GM12892 (cell line): ENCODE measurements at regions not wholly inside any gene's neighbourhood (a gene's known extent, or its start where the extent isn't known, plus 50 kb on each side); places are given as distances from the start of the nearest gene placed in this dataset.

Source experiments
- DNase-seq: peaks from one replicate; pipeline ENCODE4 v3.0.0; 2011; ENCODE audit not compliant: insufficient read length
- FAIRE-seq: peaks from 2 replicates; lab custom pipeline; 2011; peaks lifted over from hg19 to GRCh38; lab: Jason Lieb, UNC
- POLR2A ChIP-seq: IDR thresholded peaks from 2 replicates; pipeline ENCODE4 v1.6.1; 2011; ENCODE audit warnings: low read depth, low read length, control low read depth
- POLR2AphosphoS5 ChIP-seq: IDR thresholded peaks from 2 replicates; pipeline ENCODE4 v1.6.1; 2011; ENCODE audit warnings: low read depth, low read length, control low read depth
- TAF1 ChIP-seq: IDR thresholded peaks from 2 replicates; pipeline ENCODE4 v1.6.1; 2011; ENCODE audit warnings: low read depth, mild to moderate bottlenecking, control low read depth, low read length, borderline replicate concordance

DNA sequence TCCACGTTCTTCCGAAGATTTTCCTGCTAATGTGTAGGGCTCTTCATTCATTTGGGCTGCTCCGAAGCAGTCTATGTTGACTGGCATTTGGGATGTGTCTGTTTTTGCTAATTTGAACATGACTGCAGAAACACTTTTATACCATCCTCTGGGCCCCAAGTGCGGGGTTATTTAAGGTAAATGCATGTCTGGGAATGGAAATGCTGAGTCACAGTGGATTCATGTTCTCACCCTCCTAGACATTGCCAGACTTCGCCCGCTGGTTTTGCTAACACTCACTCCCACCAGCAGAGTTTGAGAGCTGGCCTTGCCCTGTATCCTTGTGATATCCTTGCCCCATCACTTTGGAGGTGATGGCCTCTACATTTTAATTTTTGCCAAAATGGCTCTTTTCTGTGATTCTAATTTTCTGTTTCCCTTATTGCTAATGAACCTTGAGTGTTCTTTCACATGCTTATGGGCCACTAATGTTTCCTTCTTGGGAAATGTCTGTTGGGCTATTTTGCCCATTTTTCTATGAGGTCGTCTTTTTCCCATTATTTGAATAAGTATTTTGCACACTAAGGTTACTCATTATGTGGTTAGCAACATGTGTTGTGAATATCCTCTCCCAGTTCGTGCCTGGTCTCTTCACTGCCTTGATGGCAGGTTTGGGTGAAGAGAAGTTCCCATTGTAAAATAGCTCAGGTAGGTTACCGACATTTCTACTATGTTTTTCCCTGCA, 204.1 kb downstream of the GLI2 start:
- no peak for TF ChIP-seq POLR2A
- no peak for TF ChIP-seq POLR2AphosphoS5
- no peak for TF ChIP-seq TAF1
- DNase-seq (no peak), FAIRE-seq (no peak)

DNA sequence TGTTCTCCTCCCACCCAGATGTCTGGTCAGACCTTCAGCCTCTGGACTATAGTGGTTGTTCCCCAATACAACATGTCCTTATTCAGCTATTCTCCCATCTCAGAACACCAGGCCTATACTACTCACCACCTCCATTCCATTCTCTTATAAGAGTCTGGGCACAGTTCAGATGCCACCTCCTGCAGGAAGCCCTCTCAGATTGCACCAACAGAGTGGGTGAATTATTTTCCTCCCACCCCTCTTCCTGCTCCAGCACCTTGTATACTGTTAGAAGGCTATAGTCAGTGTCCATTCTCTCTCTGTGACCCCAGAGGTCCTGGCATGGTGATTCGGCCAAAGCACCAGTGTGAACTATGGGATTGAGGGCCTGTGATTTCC, 204.6 kb downstream of the GLI2 start:
- TF ChIP-seq TAF1 (no peak), POLR2AphosphoS5 (no peak), POLR2A (no peak)
- FAIRE-seq (no peak), DNase-seq (no peak)

DNA sequence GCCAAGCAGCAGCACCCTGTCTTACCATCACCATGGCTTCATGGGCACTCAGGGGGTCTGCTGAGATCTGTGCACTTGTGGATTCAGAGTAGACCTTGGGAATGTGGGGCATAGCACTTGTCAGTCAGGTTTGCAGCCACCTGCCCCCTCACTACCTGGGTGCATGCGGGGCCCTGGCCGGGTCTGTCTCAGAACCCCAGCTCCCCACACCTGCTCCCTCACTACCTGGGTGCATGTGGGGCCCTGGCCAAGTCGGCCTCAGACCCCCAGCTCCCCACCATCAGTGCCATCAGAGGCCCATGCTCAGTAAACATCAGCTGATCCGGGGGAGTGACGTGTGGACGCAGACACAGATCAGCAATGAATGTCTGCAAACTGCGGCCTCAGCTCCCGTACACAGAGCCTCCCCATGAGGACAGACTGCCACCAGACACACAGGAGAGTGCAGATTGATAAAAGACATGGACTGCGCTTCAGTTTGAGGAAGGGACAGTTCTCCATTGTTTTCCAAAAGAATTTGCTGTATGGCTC, 205.1 kb downstream of the GLI2 start:
- TF ChIP-seq POLR2A (no peak), POLR2AphosphoS5 (no peak), TAF1 (no peak)
- no peak for FAIRE-seq
- DNase-seq, result no peak

DNA sequence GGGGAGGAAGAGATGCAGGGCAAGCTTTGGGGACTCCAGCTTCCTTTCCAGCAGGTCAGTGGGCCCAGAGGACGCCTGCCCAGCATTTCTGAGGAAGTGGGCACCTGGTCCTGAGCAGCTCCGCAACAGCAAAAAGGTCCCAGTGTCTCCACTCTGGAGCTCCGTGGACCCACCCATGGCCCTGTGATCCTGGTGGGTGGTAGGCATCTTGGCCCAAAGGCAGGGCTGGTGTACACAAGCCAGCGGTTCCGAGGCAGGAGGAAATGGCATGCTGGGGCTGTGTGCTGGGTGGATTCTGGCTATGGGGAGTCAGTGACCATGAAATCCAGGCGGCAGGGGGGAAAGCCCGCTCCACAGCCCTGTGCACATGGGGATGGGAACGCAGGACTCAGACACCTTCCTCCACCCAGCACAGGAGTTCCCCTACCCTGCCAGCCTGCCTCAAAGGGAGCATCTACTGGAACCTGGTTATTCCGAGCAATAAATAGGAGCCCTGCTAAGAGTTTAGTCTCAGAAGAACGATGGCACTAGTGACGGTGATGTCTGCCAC, 206.0 kb downstream of the GLI2 start:
- TF ChIP-seq POLR2A, result no peak
- TF ChIP-seq TAF1, result no peak
- TF ChIP-seq POLR2AphosphoS5, result no peak
- FAIRE-seq (no peak), DNase-seq (no peak)

DNA sequence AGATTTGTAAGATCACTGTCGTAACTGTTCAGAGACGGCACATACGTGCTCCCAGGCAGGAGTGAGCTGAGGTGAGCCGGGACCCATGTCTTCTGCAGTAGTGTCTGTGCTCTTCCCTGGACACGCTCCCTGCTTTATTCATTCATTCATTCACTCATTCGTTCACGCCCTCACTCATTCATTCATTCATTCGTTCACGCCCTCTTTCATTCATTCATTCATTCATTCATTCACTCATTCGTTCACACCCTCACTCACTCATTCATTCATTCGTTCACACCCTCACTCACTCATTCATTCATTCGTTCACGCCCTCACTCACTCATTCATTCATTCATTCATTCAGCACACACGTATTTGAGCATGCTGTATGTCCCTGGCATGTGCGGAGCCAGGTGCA, 207.0 kb downstream of the GLI2 start:
- no peak for TF ChIP-seq TAF1
- TF ChIP-seq POLR2A, result no peak
- no peak for TF ChIP-seq POLR2AphosphoS5
- DNase-seq (no peak), FAIRE-seq (no peak)

DNA sequence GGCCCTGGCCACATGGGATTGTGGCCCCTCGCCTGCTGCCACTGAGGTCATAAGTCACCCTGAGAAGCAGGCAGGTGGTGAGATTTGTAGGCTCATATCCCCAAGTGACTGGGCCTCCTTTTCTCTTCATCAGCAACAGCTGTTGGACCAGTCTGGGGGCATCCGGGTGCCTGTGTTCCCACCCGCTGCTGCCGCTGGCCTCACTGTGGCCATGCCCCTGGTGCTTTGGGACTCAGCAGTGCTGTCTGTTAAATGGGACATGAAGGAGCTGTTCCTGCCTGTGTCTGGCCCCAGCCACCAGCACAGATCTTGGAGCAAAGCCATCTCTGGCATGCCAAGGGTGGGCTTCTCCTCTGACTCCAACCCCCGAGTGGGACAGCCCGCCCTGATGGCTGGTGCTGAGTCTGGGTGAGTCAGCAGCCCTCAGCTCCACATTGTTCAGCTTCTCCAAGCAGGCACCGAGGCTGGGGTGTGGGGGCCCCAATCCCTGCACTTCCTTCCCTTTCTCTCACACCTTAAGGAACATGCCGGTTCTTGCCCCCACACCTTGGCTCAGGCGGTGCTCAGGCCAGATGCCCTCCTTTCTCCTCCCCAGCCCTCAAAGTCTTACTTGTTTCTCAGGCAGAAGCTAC, 207.9 kb downstream of the GLI2 start:
- no peak for FAIRE-seq
- TF ChIP-seq POLR2A (no peak), POLR2AphosphoS5 (no peak), TAF1 (no peak)
- no peak for DNase-seq

DNA sequence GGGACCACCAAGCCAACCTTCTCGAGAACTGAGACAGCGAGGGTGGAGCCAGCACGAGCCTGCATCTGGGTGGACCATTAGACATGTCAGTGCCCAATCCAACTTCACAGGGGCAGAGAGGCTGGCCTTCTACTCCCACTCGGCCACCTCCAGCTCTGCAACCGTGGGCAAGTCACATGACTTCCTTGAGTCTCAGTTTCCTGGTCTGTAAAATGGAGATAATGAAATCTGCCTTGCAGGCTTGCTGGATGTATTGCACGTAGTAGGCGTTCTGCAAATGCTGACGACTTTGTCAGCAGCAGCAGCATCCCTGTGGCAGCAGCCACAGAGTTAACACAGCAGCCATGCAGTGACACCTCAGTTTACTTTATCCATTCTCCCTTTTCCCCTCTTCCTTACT, 208.9 kb downstream of the GLI2 start:
- FAIRE-seq (no peak), DNase-seq (no peak)
- no peak for TF ChIP-seq POLR2A

DNA sequence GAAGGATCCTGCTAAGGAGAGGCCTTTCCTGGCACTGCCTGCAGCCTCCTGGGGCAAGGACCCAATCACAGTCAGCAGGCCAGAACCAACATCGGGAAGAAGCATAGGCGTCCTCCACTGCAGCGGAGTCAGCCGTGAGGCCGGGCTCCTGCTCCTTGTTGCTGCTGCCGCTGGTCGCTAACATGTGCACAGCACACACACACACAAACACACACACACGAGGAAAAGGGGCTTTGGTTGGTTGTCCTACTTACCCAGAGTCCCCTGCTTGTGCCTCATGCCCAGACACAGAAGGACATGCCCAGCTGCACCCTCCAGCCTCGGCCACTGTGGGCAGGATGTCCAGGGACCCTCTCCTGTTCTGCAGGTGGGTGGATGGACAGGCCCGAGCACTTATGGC, 209.4 kb downstream of the GLI2 start:
- TF ChIP-seq POLR2A (no peak), POLR2AphosphoS5 (no peak)
- no peak for DNase-seq
- FAIRE-seq, result no peak

DNA sequence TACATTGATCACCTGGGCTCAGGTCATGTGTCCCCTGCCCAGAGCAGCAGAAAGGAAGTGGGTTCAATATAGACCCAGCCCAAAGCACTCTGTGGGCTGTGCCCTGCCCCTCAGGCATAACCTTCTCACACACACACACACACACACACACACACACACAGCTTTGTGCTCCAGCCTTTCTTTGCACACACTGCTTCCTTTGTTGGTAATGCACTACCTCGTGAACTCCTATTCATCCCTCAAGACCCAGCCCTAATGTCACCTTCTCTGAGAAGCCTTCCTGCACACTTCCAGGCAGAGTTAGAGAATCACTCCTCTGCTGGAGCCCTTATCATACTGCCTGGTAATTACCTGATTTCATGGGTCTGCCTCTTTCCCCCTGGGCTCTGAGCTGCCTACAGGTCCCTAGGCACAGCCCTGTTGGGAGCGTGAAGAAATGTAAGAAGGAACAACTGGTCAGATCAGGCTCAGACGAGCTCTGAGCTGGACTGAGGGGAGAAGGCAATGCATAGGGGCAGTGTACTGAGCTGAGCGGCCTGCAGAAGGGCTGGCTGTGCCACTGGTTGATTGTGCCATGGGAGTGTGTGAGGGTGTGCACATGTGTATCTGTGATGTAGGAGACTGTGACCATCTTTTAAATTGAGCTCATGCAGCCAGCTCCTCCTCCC, 210.3 kb downstream of the GLI2 start:
- TF ChIP-seq TAF1, result no peak
- TF ChIP-seq POLR2AphosphoS5, result no peak
- TF ChIP-seq POLR2A, result no peak
- no peak for FAIRE-seq

DNA sequence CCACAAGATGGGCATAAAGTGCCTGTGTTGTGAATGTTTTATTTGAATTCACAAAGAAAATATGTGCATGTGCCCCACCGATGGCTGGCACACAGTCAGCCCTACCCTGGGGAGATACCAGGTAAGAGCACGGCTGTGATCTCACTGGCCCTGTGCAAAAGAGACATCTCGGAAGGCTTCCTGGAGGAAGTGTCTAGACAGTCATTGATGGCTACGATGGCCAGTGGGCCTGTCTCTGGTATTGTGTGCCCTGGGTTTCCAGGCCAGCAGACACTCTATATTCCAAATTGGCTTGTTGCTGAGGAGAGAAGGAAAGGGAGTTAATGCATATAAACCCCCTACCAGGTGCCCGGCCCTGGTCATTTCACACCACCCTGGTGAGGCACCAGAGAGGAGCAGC, 211.7 kb downstream of the GLI2 start:
- TF ChIP-seq POLR2A (no peak), TAF1 (no peak), POLR2AphosphoS5 (no peak)
- DNase-seq, result no peak
- FAIRE-seq, result no peak

More for the DNA sequence above, 210.3 kb downstream of the GLI2 start:
- DNase-seq, result no peak

DNA sequence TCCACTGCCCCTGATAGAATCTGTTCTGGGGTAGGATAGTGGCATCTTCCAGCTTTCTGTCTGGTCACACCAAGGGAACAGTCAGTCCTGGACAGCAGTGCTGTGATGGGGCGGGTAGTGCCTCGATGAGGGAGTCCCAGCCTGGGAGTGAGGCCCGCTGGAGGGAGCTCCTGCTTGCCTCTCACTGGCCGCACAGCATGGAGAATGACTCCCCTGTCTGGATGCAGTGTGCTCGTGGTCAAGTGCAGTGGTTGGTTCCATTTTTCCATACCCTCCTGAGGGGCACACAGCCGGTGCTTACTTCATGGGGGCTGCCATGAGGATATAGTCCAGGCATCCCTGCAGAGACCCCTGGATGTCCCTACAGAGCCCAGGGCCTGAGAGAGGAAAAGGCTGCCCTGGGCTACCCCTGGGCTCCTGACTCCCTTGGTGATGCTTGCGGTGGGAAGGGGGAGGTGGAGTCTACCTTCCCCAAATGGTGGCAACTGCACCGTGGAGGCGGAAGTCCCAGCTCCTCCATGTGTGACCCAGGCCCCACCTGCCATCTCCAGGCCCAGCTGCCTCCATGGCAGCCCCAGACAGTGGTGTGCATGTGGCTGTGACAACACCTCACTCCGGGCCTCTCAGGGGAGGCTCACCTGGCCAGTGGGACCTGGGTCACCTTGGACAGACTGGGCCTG, 212.5 kb downstream of the GLI2 start:
- DNase-seq (no peak), FAIRE-seq (no peak)
- TF ChIP-seq TAF1 (no peak), POLR2AphosphoS5 (no peak), POLR2A (no peak)
